Loucy (cell line): ENCODE measurements at regions not wholly inside any gene's neighbourhood (a gene's known extent, or its start where the extent isn't known, plus 50 kb on each side); places are given as distances from the start of the nearest gene placed in this dataset.

Experiments used
- H2AFZ ChIP-seq: fragments of 200-600 bp; sonication (generic); 2 replicates; pipeline ENCODE4 v1.6.0; 2016; ENCODE audit warnings: antibody characterized with exemption, mild to moderate bottlenecking, low read length, moderate library complexity
- H3F3A ChIP-seq: fragments of 200-600 bp; 2 replicates; pipeline ENCODE4 v1.6.0; 2016; ENCODE audit warnings: antibody characterized with exemption, low read depth, mild to moderate bottlenecking
- H3K27me3 ChIP-seq: fragments of 200-600 bp; sonication (generic); 2 replicates; pipeline ENCODE4 v1.6.1; 2014; ENCODE audit warnings: low read length, mild to moderate bottlenecking; ENCODE audit not compliant: insufficient read depth, poor library complexity, severe bottlenecking
- H3K36me3 ChIP-seq: fragments of 200-600 bp; sonication (generic); 2 replicates; pipeline ENCODE4 v1.6.1; 2016; ENCODE audit warnings: low read length; ENCODE audit not compliant: insufficient read depth
- H3K4me1 ChIP-seq: fragments of 200-600 bp; sonication (generic); 2 replicates; pipeline ENCODE4 v1.5.1; 2014; ENCODE audit warnings: low read length, mild to moderate bottlenecking; ENCODE audit not compliant: insufficient read depth, poor library complexity, severe bottlenecking
- H3K4me2 ChIP-seq: fragments of 200-600 bp; sonication (generic); 2 replicates; pipeline ENCODE4 v1.6.0; 2014; ENCODE audit warnings: antibody characterized with exemption, low read length, low read depth, mild to moderate bottlenecking; ENCODE audit not compliant: poor library complexity, severe bottlenecking
- H3K4me3 ChIP-seq: fragments of 200-600 bp; sonication (generic); 2 replicates; pipeline ENCODE4 v1.5.1; 2014; ENCODE audit warnings: low read length, mild to moderate bottlenecking, mixed read lengths; ENCODE audit not compliant: poor library complexity, severe bottlenecking
- H3K79me2 ChIP-seq: fragments of 200-600 bp; sonication (generic); 2 replicates; pipeline ENCODE4 v1.6.1; 2014; ENCODE audit warnings: low read length; ENCODE audit not compliant: insufficient read depth
- H3K9ac ChIP-seq: fragments of 200-600 bp; sonication (generic); 2 replicates; pipeline ENCODE4 v1.6.0; 2014; ENCODE audit warnings: mild to moderate bottlenecking, low read depth, low read length, moderate library complexity; ENCODE audit not compliant: poor library complexity, severe bottlenecking
- H3K9me2 ChIP-seq: fragments of 200-600 bp; sonication (generic); replicated peaks from 2 replicates; pipeline ENCODE4 v1.6.1; 2016; ENCODE audit warnings: low read depth, low read length, mixed read lengths
- H3K9me3 ChIP-seq: fragments of 200-600 bp; sonication (generic); 2 replicates; pipeline ENCODE4 v1.6.1; 2014; ENCODE audit warnings: mild to moderate bottlenecking, antibody characterized with exemption, low read length, low read depth; ENCODE audit not compliant: insufficient read depth
- H4K20me1 ChIP-seq: fragments of 200-600 bp; sonication (generic); 2 replicates; pipeline ENCODE4 v1.6.0; 2014; ENCODE audit warnings: antibody characterized with exemption, low read length, mild to moderate bottlenecking; ENCODE audit not compliant: insufficient read depth, poor library complexity, severe bottlenecking
- CTCF ChIP-seq: fragments of 200-600 bp; sonication (generic); conservative IDR thresholded peaks from 2 replicates; pipeline ENCODE4 v1.5.1; 2014; ENCODE audit warnings: mild to moderate bottlenecking, antibody characterized with exemption, low read length
- EZH2phosphoT487 ChIP-seq: fragments of 200-600 bp; IDR thresholded peaks from 2 replicates; pipeline ENCODE4 v1.6.1; 2018; ENCODE audit warnings: antibody characterized with exemption, mild to moderate bottlenecking, moderate library complexity, borderline replicate concordance

GRCh38 chr2:156797832-156798231, 361.7 kb downstream of the GPD2 start:
- Histone ChIP-seq H3K36me3 (no peaks in the 10 kb centered on the region), H3K9me2 (no peaks in the 10 kb centered on the region), H4K20me1 (no peaks in the 10 kb centered on the region), H3K4me1 (no peaks in the 10 kb centered on the region), H2AFZ (no peak overlapping the region), H3K4me3 (no peak overlapping the region), H3K9me3 (no peaks in the 10 kb centered on the region), H3K9ac (no peak overlapping the region), H3K4me2 (no peak overlapping the region), H3K27me3 (no peaks in the 10 kb centered on the region), H3F3A (no peaks in the 10 kb centered on the region), H3K79me2 (no peaks in the 10 kb centered on the region)
- TF ChIP-seq EZH2phosphoT487 = no peak
- no peak for TF ChIP-seq CTCF

- Histone ChIP-seq H4K20me1 (no peaks in the 10 kb centered on the region), H3K9me2 (no peaks in the 10 kb centered on the region), H3K4me2 (no peak overlapping the region), H2AFZ (no peak overlapping the region), H3K36me3 (no peaks in the 10 kb centered on the region), H3K9me3 (no peaks in the 10 kb centered on the region), H3K4me1 (no peaks in the 10 kb centered on the region), H3K79me2 (no peaks in the 10 kb centered on the region), H3K4me3 (no peak overlapping the region), H3F3A (no peaks in the 10 kb centered on the region), H3K27me3 (no peaks in the 10 kb centered on the region), H3K9ac (no peak overlapping the region)
- no peak for TF ChIP-seq EZH2phosphoT487
- no peak for TF ChIP-seq CTCF
These were observed 364.0 kb downstream of the GPD2 start for GRCh38 chr2:156800065-156800653.

GRCh38 chr2:156800781-156801361, 364.7 kb downstream of the GPD2 start:
- no peak overlapping the region for H2AFZ ChIP-seq
- no peaks in the 10 kb centered on the region for H3K36me3 ChIP-seq
- H3K4me1 ChIP-seq = no peaks in the 10 kb centered on the region
- no peak overlapping the region for H3K9ac ChIP-seq
- no peaks in the 10 kb centered on the region for H4K20me1 ChIP-seq
- H3F3A ChIP-seq = no peaks in the 10 kb centered on the region
- H3K9me2 ChIP-seq = no peaks in the 10 kb centered on the region
- no peak overlapping the region for H3K4me3 ChIP-seq
- no peaks in the 10 kb centered on the region for H3K9me3 ChIP-seq
- TF ChIP-seq CTCF (no peak), EZH2phosphoT487 (no peak)
- H3K27me3 ChIP-seq = no peaks in the 10 kb centered on the region
- H3K79me2 ChIP-seq = no peaks in the 10 kb centered on the region
- no peak overlapping the region for H3K4me2 ChIP-seq
